NCI-H1417 treated with DMSO at 0.1 percent for 48 hours (cell line): ENCODE measurements at regions not wholly inside any gene's neighbourhood (a gene's known extent, or its start where the extent isn't known, plus 50 kb on each side); places are given as distances from the start of the nearest gene placed in this dataset.
A peak's percentile ranks its signal among the peaks of the same experiment; 100 is the strongest.
"Not testable (repeated sequence)": the region's sequence is repeated elsewhere in the genome, so short reads cannot be mapped to it uniquely, and the experiment has no call there.

Source experiments
- DNase-seq: peaks from one replicate; lab custom pipeline; 2025; lab: John Stamatoyannopoulos, UW

GRCh38 chr5:14054965-14055963, 87.9 kb upstream of the TRIO start:
- DNase-seq = no peak

GRCh38 chr5:14054111-14054854, 88.9 kb upstream of the TRIO start:
- no peak for DNase-seq

- no peak for DNase-seq
Observed at GRCh38 chr5:14050821-14051220, 92.3 kb upstream of the TRIO start.

- DNase-seq = no peak
Observed at GRCh38 chr5:14048434-14048833, 94.7 kb upstream of the TRIO start.

- no peak for DNase-seq
Observed at GRCh38 chr5:14041528-14042192, 97.2 kb upstream of the DNAH5 start.

- no peak for DNase-seq
Observed at GRCh38 chr5:14040542-14040941, 96.1 kb upstream of the DNAH5 start.

- DNase-seq = no peak
Observed at GRCh38 chr5:14039576-14039975, 95.1 kb upstream of the DNAH5 start.

- DNase-seq = no peak
Observed at GRCh38 chr5:14039063-14039462, 94.6 kb upstream of the DNAH5 start.

GRCh38 chr5:14038341-14038959, 94.0 kb upstream of the DNAH5 start:
- DNase-seq = no peak

- no peak for DNase-seq
Observed at GRCh38 chr5:14036947-14037346, 92.5 kb upstream of the DNAH5 start.

- DNase-seq = no peak
Observed at GRCh38 chr5:14036514-14036913, 92.0 kb upstream of the DNAH5 start.

GRCh38 chr5:14035859-14036503, 91.5 kb upstream of the DNAH5 start:
- DNase-seq = no peak

GRCh38 chr5:14034963-14035362, 90.5 kb upstream of the DNAH5 start:
- DNase-seq = no peak

- DNase-seq = no peak
Observed at GRCh38 chr5:14032918-14033317, 88.4 kb upstream of the DNAH5 start.

GRCh38 chr5:14028938-14029584, 84.6 kb upstream of the DNAH5 start:
- DNase-seq = peak; percentile 36

GRCh38 chr5:14028188-14028587, 83.7 kb upstream of the DNAH5 start:
- DNase-seq = no peak

- DNase-seq = no peak
Observed at GRCh38 chr5:14025569-14026286, 81.2 kb upstream of the DNAH5 start.

- DNase-seq = no peak
Observed at GRCh38 chr5:14022971-14023370, 78.5 kb upstream of the DNAH5 start.

- DNase-seq = not testable (repeated sequence)
Observed at GRCh38 chr5:14020944-14021343, 76.5 kb upstream of the DNAH5 start.

GRCh38 chr5:14019768-14020290, 75.3 kb upstream of the DNAH5 start:
- no peak for DNase-seq
